ENCODE measurements at regions not wholly inside any gene's neighbourhood (a gene's known extent, or its start where the extent isn't known, plus 50 kb on each side); places are given as distances from the start of the nearest gene placed in this dataset.

- TF ChIP-seq POLR2A (IDR thresholded peaks at IDR 0.05; ENCODE audit: low read depth, low read length) (no peak), CTCF (conservative IDR thresholded peaks at IDR 0.05; ENCODE audit: low read depth, low read length) (no peak), RFX5 (IDR thresholded peaks at IDR 0.05; ENCODE audit: low read depth, low read length) (no peak), MXI1 (IDR thresholded peaks at IDR 0.05; ENCODE audit: borderline replicate concordance, low read depth, low read length) (peak; percentile 34; the same call in 1 of the 2 replicates), CEBPB (IDR thresholded peaks at IDR 0.05; ENCODE audit: low read depth, low read length) (no peak), USF2 (IDR thresholded peaks at IDR 0.05; ENCODE audit: low read depth, low read length) (no peak), RAD21 (IDR thresholded peaks at IDR 0.05; ENCODE audit: low read length) (peak; percentile 16)
Observed at GRCh38 chr10:33015761-33016547, 57.9 kb upstream of the ITGB1 start.
